GM21529 (cell line): ENCODE measurements at regions not wholly inside any gene's neighbourhood (a gene's known extent, or its start where the extent isn't known, plus 50 kb on each side); places are given as distances from the start of the nearest gene placed in this dataset.

Experiments
- ATAC-seq: cut with Tn5 transposase; IDR thresholded peaks from one replicate; pipeline ENCODE4 v1.9.1; 2021; ENCODE audit not compliant: unreplicated experiment

- no peak for ATAC-seq
These were observed 901.9 kb upstream of the AGA start for GRCh38 chr4:178344096-178344495.

DNA sequence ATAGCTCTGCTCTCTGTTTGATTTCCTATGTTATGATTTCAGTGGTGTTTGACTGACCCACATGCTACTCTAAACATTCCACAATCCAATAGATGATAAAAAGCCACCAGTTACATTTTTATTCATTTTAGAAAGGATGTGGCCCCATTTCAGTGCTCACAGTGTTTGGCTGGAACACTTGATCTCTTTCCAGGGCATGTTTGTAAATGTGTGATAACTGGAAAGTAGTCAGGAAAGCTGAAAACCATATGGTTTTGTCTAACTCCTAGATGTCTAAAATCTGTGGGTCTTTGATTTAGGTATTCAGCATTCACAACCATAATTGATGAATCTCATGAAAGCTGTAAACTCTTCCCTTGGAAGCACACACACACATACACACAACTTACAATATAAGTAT is 904.9 kb upstream of the AGA start:
- no peak for ATAC-seq

- ATAC-seq: no peak
These were observed 907.4 kb upstream of the AGA start for GRCh38 chr4:178349601-178350000.

DNA sequence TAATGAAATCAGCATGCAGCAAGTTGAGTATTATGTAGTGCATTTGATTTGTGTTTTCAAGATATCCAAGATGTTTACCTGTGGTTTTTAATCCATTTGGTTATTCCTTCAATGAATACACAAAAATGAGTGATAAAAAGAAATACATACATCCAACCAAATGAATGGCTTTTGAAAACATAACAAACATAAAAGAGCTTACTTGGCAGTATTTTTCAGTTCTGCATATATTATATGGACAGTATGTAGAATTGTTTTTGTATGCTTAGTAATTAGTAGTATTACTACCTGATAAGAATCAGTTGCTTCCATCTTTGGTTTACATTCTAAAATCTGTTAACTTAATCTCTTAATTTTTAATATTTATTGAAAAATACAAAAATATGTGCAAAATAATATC is 908.9 kb upstream of the AGA start:
- ATAC-seq: no peak

DNA sequence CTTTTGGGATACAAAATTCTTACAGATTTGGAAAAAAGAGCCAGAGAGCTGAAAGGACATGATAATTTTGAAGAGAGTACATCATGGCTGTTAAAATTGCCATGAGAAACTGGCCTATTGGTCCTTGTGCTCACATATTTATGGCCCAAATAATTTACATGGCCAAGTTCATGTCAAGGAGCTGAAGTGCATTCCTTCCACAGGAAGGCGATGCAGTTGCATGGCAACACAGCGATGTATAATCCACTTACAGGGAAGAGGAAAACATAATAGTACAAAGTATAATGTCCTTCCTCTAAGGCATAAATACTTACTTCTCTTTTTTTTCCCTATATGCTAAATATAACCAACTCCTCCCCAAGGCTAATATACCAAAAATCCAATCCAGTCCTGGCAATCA is 914.5 kb upstream of the AGA start:
- no peak for ATAC-seq

DNA sequence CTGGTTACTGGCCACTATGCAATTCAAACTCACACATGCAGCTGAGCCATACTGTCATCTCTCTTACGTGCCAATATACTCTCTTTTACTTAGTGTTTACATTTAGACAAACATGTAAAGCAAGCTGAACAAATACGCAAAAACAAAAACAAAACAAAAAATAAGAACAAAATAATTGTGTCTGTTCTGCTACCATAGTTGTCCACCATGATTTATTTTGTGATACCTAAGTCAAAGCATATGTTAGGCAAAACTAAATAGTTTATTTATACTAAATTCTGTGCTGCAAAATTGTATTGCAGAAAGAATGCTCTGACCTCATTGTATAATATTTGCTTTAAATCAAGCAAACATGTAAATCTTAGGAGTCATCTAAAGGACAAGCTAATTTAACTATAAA is 943.2 kb upstream of the AGA start:
- ATAC-seq: no peak

DNA sequence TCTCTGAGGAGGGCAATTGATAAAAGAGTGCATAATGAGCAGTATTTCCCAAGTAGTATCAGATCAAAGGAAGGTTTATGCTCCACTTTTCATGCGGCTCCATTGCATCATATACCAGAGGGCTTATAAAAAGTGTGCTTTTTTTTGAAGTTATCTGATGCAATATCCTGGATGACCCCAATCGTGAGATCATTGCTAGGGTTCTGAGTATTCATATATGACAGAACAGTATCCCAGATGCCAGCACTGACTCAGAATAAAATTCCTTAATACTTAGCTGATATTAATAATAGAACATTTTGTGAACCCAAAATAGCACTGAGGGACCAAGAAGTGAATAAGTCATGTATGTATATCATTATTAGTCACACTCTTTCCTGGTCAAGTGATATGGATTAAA is 945.5 kb upstream of the AGA start:
- ATAC-seq: no peak

GRCh38 chr4:178395798-178396197 is 953.6 kb upstream of the AGA start:
- no peak for ATAC-seq

- ATAC-seq: no peak
These were observed 970.2 kb upstream of the AGA start for GRCh38 chr4:178412455-178412854.

DNA sequence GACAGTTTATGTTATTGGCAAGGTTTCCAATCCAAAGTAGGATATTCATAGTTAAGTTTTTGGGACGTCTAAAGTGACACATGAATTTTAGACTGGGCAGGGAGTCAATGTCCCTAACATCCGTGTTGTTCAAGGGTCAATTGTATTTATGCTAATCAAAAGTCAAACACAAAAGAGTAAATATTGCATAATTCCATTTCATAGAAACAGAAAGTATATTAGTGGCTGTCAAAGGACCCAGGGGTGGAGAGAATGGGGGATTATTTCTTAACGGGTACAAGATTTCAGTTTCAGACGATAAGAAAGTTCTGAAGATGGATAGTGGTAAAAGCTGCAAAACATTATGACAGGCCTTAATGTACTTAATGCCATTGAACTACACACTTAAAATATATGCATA is 971.8 kb upstream of the AGA start:
- ATAC-seq: no peak

DNA sequence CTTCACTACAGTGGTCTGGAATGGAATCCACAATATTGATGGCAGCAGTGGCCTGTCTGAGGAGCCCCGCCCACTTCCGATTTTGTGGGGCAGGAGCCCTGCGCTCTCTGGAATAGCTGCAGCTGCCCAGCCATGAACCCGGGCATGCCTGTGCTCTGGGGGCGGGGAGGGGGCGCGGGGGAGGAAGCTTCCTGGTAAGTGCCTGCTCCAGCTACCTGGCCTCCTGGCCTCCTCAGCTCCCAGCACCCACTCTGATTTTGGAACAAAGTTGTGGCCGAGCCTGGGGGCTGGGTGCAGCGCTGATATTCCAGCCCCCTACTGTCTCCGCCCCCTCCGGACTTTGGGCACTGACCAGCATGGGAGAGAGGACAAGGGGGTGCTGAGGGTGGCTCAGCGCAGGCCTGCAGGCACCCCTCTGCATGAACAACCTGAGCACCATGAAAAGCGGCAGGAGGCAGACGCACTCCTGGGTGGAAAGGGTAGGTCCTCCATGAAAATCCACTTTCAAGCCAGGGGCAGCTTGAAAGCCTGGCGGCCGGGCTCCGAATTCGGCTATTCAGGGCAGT is 972.7 kb upstream of the AGA start:
- ATAC-seq: no peak

DNA sequence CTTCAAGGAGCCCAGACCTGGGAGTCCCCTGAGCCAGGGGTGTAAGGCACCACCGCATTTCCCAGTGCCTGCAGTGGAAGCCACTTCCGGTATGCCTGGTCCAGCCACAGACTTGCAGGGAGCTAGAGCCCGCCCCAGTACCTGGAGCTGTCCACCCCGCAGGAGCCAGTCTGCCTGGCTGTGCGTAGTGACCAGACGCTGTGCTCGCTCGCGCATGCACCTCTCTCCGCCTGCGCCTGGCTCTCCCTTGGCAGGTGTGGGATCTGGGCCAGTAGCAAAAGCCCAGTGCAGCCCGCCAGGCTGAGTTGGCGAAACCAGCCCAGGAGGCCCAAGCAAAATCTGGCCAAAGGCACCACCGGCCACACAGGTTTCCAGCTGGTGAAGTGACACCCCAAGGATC is 973.7 kb upstream of the AGA start:
- ATAC-seq: no peak

DNA sequence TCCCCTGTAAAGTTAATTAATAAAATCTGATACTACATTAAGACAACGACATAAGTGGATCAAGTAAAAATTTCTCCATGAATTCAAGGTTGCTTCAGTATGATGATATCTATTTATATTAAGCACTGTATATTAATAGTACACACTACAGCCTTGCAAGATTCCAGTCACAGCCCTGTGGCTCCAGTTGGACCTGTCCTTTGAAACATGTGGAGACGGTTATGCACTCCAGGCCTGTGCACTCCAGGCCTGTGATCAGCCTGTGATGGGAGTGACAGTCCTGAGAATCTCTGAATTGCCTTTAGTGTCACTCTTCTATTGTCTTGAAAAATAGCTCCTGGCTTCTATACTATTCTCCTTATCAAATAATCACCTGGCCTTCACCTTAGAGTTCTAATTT is 981.1 kb upstream of the AGA start:
- ATAC-seq: no peak

GRCh38 chr4:178426871-178427270 is 984.6 kb upstream of the AGA start:
- no peak for ATAC-seq

DNA sequence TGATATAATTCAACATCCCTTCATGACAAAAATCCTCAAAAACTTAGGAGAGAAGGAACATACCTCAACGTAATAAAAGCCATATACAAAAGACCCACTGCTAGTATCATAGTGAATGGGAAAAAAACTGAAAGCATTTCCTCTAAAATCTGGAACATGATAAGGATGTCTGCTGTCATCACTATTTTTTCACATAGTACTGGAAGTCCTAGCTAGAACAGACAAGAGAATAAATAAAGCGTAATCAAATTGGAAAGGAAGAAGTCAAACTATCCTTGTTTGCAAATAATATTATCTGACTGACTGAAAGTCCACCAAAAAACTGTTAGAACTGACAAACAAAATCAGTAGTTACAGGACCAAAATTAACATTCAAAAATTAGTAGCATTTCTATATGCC is 985.4 kb upstream of the AGA start:
- no peak for ATAC-seq

DNA sequence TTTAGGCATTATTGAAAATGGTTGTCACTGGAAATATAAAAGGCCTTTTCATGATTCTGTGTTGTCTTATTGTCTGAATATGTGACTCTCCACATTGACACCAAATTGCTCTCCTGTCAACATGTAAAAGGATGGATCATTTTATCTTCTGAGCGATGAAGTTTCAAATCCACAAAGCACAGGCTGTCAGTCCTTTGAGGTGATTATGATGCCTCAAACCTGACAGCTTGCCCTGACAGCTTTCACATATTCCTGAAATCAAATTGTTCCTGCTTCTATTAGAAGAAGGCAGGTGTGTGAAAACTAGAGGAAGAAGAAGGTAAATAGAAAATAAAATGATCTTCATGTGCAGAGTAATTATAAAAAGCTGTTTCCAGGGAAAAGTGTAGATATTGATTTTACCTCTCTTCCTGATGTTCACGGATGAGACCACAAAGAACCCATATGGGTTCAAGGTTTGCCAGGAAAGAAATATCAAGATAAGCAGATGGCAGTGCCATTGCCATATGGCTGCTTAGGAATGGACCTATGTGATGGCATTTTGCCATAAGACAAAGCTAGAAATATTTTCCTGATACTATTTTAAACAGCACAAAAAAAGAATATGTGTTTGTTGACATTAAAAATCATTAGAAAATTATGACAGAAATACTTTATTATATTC is 1006.3 kb upstream of the AGA start:
- ATAC-seq: no peak

DNA sequence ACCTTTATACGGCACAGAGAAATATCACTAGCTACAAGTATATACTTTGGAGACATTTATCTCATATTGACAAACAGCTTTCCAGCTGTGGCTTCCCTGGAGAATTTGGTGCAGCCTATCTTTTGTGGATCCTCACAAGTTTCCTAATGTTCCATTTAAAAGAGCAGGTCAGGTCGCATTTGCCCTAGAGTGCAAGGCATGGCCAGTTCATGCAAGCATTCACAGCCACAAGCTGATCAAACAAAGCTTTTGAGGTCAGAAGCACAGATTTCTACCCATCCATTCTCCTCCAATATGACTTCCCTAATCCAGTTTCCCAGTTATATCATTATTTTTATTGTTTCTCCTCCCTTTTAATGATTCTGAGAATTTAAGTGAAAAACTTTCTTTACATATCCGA is 1008.4 kb upstream of the AGA start:
- ATAC-seq: no peak

GRCh38 chr4:178453057-178453456 is 1010.8 kb upstream of the AGA start:
- no peak for ATAC-seq

- no peak for ATAC-seq
These were observed 1015.0 kb upstream of the AGA start for GRCh38 chr4:178457286-178457685.

DNA sequence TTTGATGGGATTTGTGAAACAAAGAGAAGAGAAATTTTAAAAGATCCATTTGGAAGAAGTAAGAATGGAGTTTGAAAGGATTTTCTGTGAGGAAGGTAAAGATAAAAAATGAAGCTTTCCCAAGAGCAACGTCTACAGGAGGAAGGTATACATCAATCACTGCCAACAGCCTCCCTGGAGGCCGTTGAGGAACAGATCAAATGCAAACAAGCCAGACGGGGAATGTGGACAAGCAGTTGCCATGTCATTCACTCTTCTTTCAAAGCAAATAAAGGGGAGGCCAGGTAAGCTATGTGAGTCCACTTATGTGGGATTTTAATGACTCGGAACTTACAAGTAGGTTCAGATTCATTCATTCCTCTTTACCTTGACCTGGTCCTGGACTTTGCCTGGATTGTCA is 1020.5 kb upstream of the AGA start:
- no peak for ATAC-seq

- ATAC-seq: no peak
These were observed 1021.5 kb upstream of the AGA start for GRCh38 chr4:178463747-178464146.

DNA sequence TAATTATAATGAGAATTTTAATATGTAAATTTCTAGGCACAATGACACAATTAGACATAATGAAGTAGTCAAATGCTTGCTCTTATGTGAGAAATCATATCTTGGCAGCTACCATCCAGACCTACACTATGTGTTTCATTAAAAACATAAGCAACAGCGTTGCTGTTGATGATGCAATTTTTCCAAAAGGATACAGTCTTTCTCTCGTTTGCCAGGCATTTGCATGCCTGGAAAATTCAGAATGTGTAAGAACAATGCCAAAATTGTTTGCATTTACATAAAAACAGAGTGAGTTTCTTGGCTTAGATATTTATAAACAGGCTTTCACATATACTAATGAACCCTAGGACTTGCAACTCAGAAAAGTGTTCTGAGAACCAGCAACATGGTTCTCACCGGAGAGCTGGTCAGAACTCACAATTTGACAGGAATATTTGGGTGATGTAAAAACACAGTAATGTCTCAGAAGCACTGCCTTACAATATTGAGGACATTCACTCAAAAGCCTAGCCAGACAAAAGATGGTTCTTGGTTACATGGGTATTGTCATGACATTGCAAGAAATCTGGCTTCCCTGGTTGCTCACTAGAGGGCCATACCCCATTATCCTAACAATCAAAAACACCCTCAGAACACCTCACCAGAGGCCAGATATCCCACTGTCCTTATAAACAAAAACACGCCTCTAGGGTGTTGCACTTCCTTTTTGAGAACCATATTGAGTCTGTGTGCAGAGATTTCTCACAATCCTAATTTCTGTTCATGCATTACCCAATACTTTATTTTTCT is 1029.0 kb upstream of the AGA start:
- no peak for ATAC-seq

- no peak for ATAC-seq
These were observed 1029.8 kb upstream of the AGA start for GRCh38 chr4:178471994-178472393.
